Astrocyte (in vitro differentiated cells and primary cell): ENCODE measurements at regions not wholly inside any gene's neighbourhood (a gene's known extent, or its start where the extent isn't known, plus 50 kb on each side); places are given as distances from the start of the nearest gene placed in this dataset.

Experiments
- DNase-seq: peaks from one replicate; pipeline ENCODE4 v3.0.0-alpha.2; 2010; ENCODE audit warnings: low read depth
- FAIRE-seq: peaks from 2 replicates; lab custom pipeline; 2011; peaks lifted over from hg19 to GRCh38; lab: Jason Lieb, UNC
- H2AFZ ChIP-seq: 2 replicates; pipeline ENCODE4 v1.6.0; 2012; ENCODE audit warnings: low read depth, low read length, inconsistent platforms
- H3K27ac ChIP-seq: 2 replicates; pipeline ENCODE4 v1.5.1; 2011; ENCODE audit warnings: low read depth, low read length, inconsistent platforms
- H3K27me3 ChIP-seq: 2 replicates; pipeline ENCODE4 v1.6.0; 2011; ENCODE audit warnings: low read length, inconsistent platforms; ENCODE audit not compliant: insufficient read depth
- H3K36me3 ChIP-seq: 2 replicates; pipeline ENCODE4 v1.5.1; 2011; ENCODE audit warnings: low read length, inconsistent platforms; ENCODE audit not compliant: insufficient read depth
- H3K4me1 ChIP-seq: 2 replicates; pipeline ENCODE4 v1.5.1; 2011; ENCODE audit warnings: low read length, inconsistent platforms; ENCODE audit not compliant: insufficient read depth
- H3K4me2 ChIP-seq: 2 replicates; pipeline ENCODE4 v1.6.0; 2012; ENCODE audit warnings: low read length, inconsistent platforms
- H3K4me3 ChIP-seq: 2 replicates; pipeline ENCODE4 v1.5.1; 2011; ENCODE audit warnings: low read depth, mild to moderate bottlenecking, low read length, inconsistent platforms; ENCODE audit not compliant: insufficient read depth
- H3K79me2 ChIP-seq: 2 replicates; pipeline ENCODE4 v1.6.0; 2012; ENCODE audit warnings: mild to moderate bottlenecking, low read length, inconsistent platforms; ENCODE audit not compliant: insufficient read depth
- H3K9ac ChIP-seq: 2 replicates; pipeline ENCODE4 v1.6.0; 2012; ENCODE audit warnings: mild to moderate bottlenecking, low read length, inconsistent platforms
- H3K9me3 ChIP-seq: 2 replicates; pipeline ENCODE4 v1.5.1; 2012; ENCODE audit warnings: low read depth, mild to moderate bottlenecking, low read length, inconsistent platforms; ENCODE audit not compliant: insufficient read depth
- H4K20me1 ChIP-seq: 2 replicates; pipeline ENCODE4 v1.6.0; 2012; ENCODE audit warnings: low read length, inconsistent platforms; ENCODE audit not compliant: insufficient read depth
- H3K27ac Mint-ChIP-seq: one replicate; pipeline ENCODE4 v1.8.0; 2021; ENCODE audit warnings: mild to moderate bottlenecking, mixed read lengths; ENCODE audit not compliant: unreplicated experiment
- H3K27me3 Mint-ChIP-seq: one replicate; pipeline ENCODE4 v1.8.0; 2021; ENCODE audit warnings: low read depth, mixed read lengths; ENCODE audit not compliant: unreplicated experiment
- H3K36me3 Mint-ChIP-seq: one replicate; pipeline ENCODE4 v1.8.0; 2021; ENCODE audit warnings: low read depth, mixed read lengths; ENCODE audit not compliant: unreplicated experiment
- H3K4me1 Mint-ChIP-seq: one replicate; pipeline ENCODE4 v1.8.0; 2021; ENCODE audit warnings: low read depth, mixed read lengths; ENCODE audit not compliant: unreplicated experiment
- H3K4me3 Mint-ChIP-seq: one replicate; pipeline ENCODE4 v1.8.0; 2021; ENCODE audit warnings: mild to moderate bottlenecking, moderate library complexity, mixed read lengths; ENCODE audit not compliant: unreplicated experiment
- H3K9me3 Mint-ChIP-seq: one replicate; pipeline ENCODE4 v1.8.0; 2021; ENCODE audit warnings: mild to moderate bottlenecking, mixed read lengths; ENCODE audit not compliant: unreplicated experiment
- EZH2 ChIP-seq: IDR thresholded peaks from 2 replicates; pipeline ENCODE4 v1.6.1; 2012; ENCODE audit warnings: mild to moderate bottlenecking, low read length, inconsistent platforms; ENCODE audit not compliant: insufficient read depth
- TF ChIP-seq, protein P1 (sequence below): IDR thresholded peaks from 2 replicates; pipeline ENCODE4 v1.5.1; 2011; ENCODE audit warnings: low read depth, mild to moderate bottlenecking, inconsistent platforms, low read length, moderate library complexity; ENCODE audit not compliant: insufficient read depth

GRCh38 chr2:186307871-186308270 is 178.2 kb upstream of the ZC3H15 start:
- H3K36me3 ChIP-seq: no peaks in the 10 kb centered on the region
- no peaks in the 10 kb centered on the region for H3K27me3 ChIP-seq
- no peak for FAIRE-seq
- H3K4me1 ChIP-seq: no peaks in the 10 kb centered on the region
- no peak overlapping the region for H2AFZ ChIP-seq
- H3K79me2 ChIP-seq: no peaks in the 10 kb centered on the region
- Mint-ChIP-seq H3K4me1 (peaks cover 4% of the 10 kb centered on the region), H3K27ac (no peak overlapping the region), H3K4me3 (no peak overlapping the region), H3K9me3 (peaks cover 3% of the 10 kb centered on the region), H3K36me3 (peaks cover 6% of the 10 kb centered on the region), H3K27me3 (no peaks in the 10 kb centered on the region)
- TF ChIP-seq, protein P1, sequence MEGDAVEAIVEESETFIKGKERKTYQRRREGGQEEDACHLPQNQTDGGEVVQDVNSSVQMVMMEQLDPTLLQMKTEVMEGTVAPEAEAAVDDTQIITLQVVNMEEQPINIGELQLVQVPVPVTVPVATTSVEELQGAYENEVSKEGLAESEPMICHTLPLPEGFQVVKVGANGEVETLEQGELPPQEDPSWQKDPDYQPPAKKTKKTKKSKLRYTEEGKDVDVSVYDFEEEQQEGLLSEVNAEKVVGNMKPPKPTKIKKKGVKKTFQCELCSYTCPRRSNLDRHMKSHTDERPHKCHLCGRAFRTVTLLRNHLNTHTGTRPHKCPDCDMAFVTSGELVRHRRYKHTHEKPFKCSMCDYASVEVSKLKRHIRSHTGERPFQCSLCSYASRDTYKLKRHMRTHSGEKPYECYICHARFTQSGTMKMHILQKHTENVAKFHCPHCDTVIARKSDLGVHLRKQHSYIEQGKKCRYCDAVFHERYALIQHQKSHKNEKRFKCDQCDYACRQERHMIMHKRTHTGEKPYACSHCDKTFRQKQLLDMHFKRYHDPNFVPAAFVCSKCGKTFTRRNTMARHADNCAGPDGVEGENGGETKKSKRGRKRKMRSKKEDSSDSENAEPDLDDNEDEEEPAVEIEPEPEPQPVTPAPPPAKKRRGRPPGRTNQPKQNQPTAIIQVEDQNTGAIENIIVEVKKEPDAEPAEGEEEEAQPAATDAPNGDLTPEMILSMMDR: no peak
- TF ChIP-seq EZH2: no peak
- no peak overlapping the region for H3K27ac ChIP-seq
- no peak overlapping the region for H3K4me2 ChIP-seq
- no peak overlapping the region for H3K4me3 ChIP-seq
- no peaks in the 10 kb centered on the region for H3K9me3 ChIP-seq
- H3K9ac ChIP-seq: no peak overlapping the region
- DNase-seq: no peak
- no peaks in the 10 kb centered on the region for H4K20me1 ChIP-seq

- Mint-ChIP-seq H3K4me1 (peaks cover 4% of the 10 kb centered on the region), H3K9me3 (peaks cover 3% of the 10 kb centered on the region), H3K4me3 (no peak overlapping the region), H3K27me3 (no peaks in the 10 kb centered on the region), H3K27ac (no peak overlapping the region), H3K36me3 (peaks cover 7% of the 10 kb centered on the region)
- H3K9me3 ChIP-seq: no peaks in the 10 kb centered on the region
- FAIRE-seq (no peak), DNase-seq (peak; percentile 7)
- H3K4me1 ChIP-seq: no peaks in the 10 kb centered on the region
- no peaks in the 10 kb centered on the region for H3K36me3 ChIP-seq
- H3K9ac ChIP-seq: no peak overlapping the region
- no peak overlapping the region for H3K4me2 ChIP-seq
- no peaks in the 10 kb centered on the region for H4K20me1 ChIP-seq
- no peak for TF ChIP-seq EZH2
- TF ChIP-seq, protein P1: no peak
- no peak overlapping the region for H2AFZ ChIP-seq
- no peaks in the 10 kb centered on the region for H3K79me2 ChIP-seq
- no peaks in the 10 kb centered on the region for H3K27me3 ChIP-seq
- no peak overlapping the region for H3K27ac ChIP-seq
- H3K4me3 ChIP-seq: no peak overlapping the region
Observed at GRCh38 chr2:186308347-186308746, 177.7 kb upstream of the ZC3H15 start.

- Histone ChIP-seq H2AFZ (no peak overlapping the region), H3K9ac (no peak overlapping the region), H3K4me3 (no peak overlapping the region), H3K79me2 (no peaks in the 10 kb centered on the region), H3K4me2 (no peak overlapping the region), H3K36me3 (no peaks in the 10 kb centered on the region), H3K27me3 (no peaks in the 10 kb centered on the region), H3K4me1 (no peaks in the 10 kb centered on the region), H3K27ac (no peak overlapping the region), H4K20me1 (no peaks in the 10 kb centered on the region), H3K9me3 (no peaks in the 10 kb centered on the region)
- peaks cover 4% of the 10 kb centered on the region for H3K4me1 Mint-ChIP-seq
- peak; percentile 11 for DNase-seq
- no peak for TF ChIP-seq EZH2
- TF ChIP-seq, protein P1: no peak
- H3K9me3 Mint-ChIP-seq: peaks cover 5% of the 10 kb centered on the region
- no peak overlapping the region for H3K27ac Mint-ChIP-seq
- H3K4me3 Mint-ChIP-seq: no peak overlapping the region
- peaks cover 7% of the 10 kb centered on the region for H3K36me3 Mint-ChIP-seq
- H3K27me3 Mint-ChIP-seq: no peaks in the 10 kb centered on the region
- FAIRE-seq: no peak
Observed at GRCh38 chr2:186309901-186310300, 176.2 kb upstream of the ZC3H15 start.
